ENCODE measurements at regions not wholly inside any gene's neighbourhood (a gene's known extent, or its start where the extent isn't known, plus 50 kb on each side); places are given as distances from the start of the nearest gene placed in this dataset.

DNA sequence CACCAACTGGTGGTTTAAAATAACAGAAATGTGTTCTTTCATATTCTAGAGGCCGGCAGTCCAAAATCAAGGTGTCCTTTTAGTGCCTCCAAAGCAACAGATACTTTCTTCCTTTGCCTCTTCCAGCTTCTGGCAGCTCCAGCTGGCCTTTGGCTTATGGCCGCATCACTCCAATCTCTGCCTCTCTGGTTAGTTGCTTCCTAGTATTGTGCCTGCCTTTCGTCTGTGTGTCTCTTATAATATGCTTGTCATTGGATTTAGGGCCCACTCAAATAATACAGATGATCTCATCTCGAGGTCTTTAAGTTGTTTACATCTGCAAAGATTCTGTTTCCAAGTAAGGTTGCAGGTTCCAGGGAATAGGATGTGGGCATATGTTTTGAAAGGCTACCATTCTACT, 855.2 kb upstream of the ID2 start:
- Mint-ChIP-seq H3K36me3 (ENCODE audit: low read depth) (no peaks in the 10 kb centered on the region), H3K4me1 (ENCODE audit: low read depth) (no peaks in the 10 kb centered on the region), H3K27ac (no peak overlapping the region), H3K27me3 (no peaks in the 10 kb centered on the region), H3K4me3 (no peak overlapping the region), H3K9me3 (no peaks in the 10 kb centered on the region)
- intact Hi-C loops (cut with micrococcal nuclease), result no loop called here

DNA sequence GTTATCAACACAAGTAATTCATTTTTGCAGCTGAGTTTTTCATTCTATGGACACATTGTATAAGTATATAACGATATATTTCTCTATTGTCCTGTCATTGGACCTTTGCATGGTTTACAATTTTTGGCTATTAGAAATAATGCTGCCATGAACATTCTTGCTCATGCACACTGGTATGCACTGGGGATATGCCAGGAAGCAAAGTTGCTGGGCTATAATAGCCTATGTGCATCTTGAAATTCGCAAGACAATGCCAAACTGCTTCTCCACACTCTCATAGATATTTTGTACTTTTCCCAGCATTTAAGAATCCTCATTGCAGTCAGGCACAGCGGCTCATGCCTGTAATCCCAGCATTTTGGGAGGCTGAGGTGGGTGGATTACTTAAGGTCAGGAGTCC, 852.6 kb upstream of the ID2 start:
- Mint-ChIP-seq H3K4me3 (no peak overlapping the region), H3K27me3 (no peaks in the 10 kb centered on the region), H3K36me3 (ENCODE audit: low read depth) (no peaks in the 10 kb centered on the region), H3K4me1 (ENCODE audit: low read depth) (no peaks in the 10 kb centered on the region), H3K9me3 (no peaks in the 10 kb centered on the region), H3K27ac (no peak overlapping the region)
- intact Hi-C loops (cut with micrococcal nuclease), result no loop called here

DNA sequence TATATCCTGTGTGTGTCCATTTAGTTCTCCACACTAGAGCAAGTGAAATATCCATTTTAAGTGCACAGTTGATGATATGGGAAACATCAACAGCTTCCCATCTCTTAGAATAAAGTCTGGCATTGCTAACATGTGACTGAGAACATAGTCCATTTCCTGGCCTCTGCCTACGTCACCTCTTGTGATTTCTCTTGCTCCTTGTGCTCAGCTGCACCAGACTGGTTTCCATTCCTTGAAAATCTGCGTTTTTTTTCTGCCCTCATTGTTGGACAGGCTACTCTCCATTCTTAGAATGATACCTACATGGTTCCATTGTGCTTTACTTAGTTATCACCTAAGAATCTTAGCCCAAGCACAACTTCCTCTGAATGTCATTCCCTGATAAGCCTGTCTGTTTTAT, 851.2 kb upstream of the ID2 start:
- H3K4me1 Mint-ChIP-seq (ENCODE audit: low read depth), result peaks cover 6% of the 10 kb centered on the region
- intact Hi-C loops (cut with micrococcal nuclease), result no loop called here

DNA sequence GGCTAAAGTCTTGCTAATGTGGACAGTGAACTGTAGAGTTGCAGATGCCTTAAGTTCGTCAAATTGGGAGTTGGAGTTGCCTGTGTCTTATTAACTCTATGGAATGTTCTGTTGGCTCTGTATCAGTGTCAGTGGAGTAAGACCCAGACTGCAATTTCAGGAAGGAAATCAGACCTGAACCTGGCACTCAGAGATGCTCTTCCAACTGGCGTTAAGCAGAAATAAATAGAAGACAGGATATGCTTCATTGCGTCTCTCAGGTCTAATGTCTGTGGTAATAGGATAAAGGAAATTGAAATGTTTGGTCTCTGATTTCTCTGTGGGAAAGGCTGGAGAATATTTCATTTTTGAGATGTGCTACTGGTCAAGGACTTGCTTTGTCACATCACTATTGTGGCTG, 846.7 kb upstream of the ID2 start:
- Mint-ChIP-seq H3K4me3 (no peak overlapping the region), H3K36me3 (ENCODE audit: low read depth) (no peaks in the 10 kb centered on the region), H3K27me3 (peaks cover 1% of the 10 kb centered on the region), H3K9me3 (no peaks in the 10 kb centered on the region), H3K27ac (no peak overlapping the region), H3K4me1 (ENCODE audit: low read depth) (peaks cover 24% of the 10 kb centered on the region)
- intact Hi-C loops (cut with micrococcal nuclease), result no loop called here

More for the DNA sequence above, 851.2 kb upstream of the ID2 start:
- no peaks in the 10 kb centered on the region for H3K9me3 Mint-ChIP-seq
- peaks cover 1% of the 10 kb centered on the region for H3K27me3 Mint-ChIP-seq
- H3K27ac Mint-ChIP-seq, result no peak overlapping the region
- H3K36me3 Mint-ChIP-seq (ENCODE audit: low read depth), result no peaks in the 10 kb centered on the region
- H3K4me3 Mint-ChIP-seq, result no peak overlapping the region

DNA sequence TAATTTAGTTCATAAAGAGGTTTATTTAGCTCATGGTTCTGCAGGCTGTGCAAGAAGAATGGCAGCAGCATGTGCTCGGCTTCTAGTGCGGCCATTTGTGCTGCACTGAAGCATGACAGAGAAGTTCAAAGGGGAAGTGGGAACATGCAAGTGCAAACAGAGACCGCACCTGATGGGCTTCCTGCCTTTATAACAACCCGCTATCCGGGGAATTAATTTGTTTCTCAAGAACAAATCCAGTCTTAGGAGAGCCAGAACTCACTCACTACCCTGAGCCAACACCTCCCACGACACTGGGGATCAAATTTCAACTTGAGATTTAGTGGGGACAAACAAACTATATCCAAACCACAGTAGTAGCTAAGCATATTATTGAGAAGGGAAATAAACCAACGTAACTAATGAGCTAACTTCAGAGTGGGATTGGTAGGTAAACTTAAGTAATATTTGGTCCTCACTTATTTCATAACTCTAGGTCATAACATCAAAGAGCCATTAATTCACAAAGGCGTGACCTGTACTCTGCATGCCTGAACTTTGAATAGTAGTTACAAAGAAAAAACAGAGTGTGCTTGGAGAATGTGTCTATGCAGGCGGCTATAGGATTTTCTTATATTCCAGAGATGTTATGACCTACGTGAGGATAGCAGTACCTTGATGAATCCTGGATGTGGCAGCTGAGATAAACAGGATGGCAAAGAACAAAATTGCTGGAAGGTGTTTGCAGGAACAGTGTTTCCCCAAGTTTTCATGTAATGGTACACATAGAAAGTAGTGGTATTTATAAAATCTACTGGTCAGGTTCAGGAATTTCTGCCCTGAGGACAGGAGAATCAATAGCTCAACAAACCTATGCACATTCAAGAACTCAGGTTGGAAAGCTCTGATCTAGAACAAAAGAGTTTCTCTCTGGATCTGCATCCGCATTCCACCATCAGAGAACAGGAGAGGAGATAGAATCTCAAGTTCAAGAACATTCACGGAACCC, 845.9 kb upstream of the ID2 start:
- no peak overlapping the region for H3K4me3 Mint-ChIP-seq
- H3K4me1 Mint-ChIP-seq (ENCODE audit: low read depth), result peaks cover 26% of the 10 kb centered on the region

DNA sequence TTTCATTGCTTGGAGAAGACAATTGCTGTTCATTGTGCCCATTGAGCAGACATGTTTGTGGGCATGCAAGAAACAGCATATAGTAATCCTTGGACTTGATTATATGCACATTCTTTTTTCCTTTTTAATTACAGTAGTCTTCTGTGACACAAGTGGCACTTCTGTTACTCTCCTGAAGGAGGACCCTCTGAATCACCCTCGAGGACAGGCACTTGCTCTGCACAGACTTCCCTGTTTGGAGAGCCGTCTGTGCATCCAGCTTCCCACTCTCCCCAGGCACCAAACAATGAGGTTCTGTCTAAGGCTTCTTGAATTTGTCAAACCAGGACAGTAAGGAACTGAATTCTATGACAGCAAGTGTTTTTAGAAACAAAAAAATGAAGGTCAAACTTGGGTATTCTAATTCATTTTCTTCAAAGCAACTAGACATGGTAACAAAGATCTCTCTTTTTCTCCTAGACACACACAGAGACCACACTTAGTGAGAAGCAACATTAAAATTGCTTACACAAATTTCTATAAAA, 844.6 kb upstream of the ID2 start:
- H3K27me3 Mint-ChIP-seq, result peaks cover 1% of the 10 kb centered on the region
- no peaks in the 10 kb centered on the region for H3K9me3 Mint-ChIP-seq
- intact Hi-C loops (cut with micrococcal nuclease), result no loop called here
- H3K4me1 Mint-ChIP-seq (ENCODE audit: low read depth), result peaks cover 37% of the 10 kb centered on the region
- H3K27ac Mint-ChIP-seq, result no peak overlapping the region
- H3K36me3 Mint-ChIP-seq (ENCODE audit: low read depth), result no peaks in the 10 kb centered on the region
- no peak overlapping the region for H3K4me3 Mint-ChIP-seq

More for the DNA sequence above, 845.9 kb upstream of the ID2 start:
- intact Hi-C loops (cut with micrococcal nuclease), result no loop called here
- Mint-ChIP-seq H3K27me3 (peaks cover 1% of the 10 kb centered on the region), H3K27ac (no peak overlapping the region), H3K36me3 (ENCODE audit: low read depth) (no peaks in the 10 kb centered on the region), H3K9me3 (no peaks in the 10 kb centered on the region)

DNA sequence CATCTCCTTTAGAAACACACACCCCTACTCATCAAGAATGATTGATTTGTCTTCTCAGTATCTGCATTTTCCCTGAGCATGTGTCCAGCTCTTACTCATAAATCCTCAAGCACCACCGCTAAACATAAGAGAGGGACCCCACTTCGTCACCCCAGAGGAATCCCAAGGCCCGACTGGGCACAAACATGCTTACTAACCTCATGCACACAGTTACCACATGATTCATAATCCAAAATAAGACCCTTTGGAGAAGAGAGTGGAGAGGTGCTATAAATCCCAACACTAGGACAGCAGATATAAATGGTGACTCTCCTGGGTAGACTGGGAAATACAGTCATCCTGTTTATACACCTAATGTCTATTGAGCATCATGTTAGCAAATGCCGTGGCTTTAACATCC, 843.2 kb upstream of the ID2 start:
- Mint-ChIP-seq H3K36me3 (ENCODE audit: low read depth) (no peaks in the 10 kb centered on the region), H3K4me3 (no peak overlapping the region), H3K4me1 (ENCODE audit: low read depth) (peaks cover 37% of the 10 kb centered on the region), H3K9me3 (no peaks in the 10 kb centered on the region), H3K27me3 (peaks cover 1% of the 10 kb centered on the region), H3K27ac (no peak overlapping the region)
- intact Hi-C loops (cut with micrococcal nuclease), result no loop called here

DNA sequence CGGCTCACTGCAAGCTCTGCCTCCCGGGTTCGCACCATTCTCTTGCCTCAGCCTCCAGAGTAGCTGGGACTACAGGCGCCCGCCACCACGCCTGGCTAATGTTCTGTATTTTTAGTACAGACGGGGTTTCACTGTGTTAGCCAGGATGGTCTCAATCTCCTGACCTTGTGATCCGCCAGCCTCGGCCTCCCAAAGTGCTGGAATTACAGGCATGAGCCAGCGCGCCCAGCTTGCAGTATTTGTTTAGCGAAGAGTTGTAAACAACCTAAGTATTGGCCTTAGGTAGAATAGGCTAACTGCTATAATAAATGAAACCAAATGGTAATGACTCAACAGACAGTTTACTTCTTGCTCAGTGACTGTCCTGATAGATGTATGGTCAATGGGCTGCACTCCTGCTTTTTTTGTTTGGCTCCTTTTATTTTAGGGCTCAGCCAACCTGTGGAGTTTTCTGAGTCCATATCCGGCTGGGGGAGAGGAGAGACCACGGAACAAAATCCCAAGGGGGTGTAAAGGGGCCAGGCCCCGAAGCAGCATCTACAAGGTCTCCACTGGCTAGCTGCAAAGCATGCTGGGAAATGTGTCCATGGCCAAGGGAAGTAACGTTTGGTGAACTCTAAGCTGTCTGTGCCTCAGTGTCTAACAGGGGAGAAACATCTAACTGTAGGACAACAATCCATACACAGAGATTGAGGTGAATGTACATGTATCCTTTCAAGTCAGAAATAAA, 841.0 kb upstream of the ID2 start:
- H3K4me3 Mint-ChIP-seq, result no peak overlapping the region
- H3K9me3 Mint-ChIP-seq, result no peaks in the 10 kb centered on the region
- no peak overlapping the region for H3K27ac Mint-ChIP-seq
- no peaks in the 10 kb centered on the region for H3K36me3 Mint-ChIP-seq (ENCODE audit: low read depth)
- intact Hi-C loops (cut with micrococcal nuclease), result no loop called here
- peaks cover under 1% of the 10 kb centered on the region for H3K27me3 Mint-ChIP-seq
- peaks cover 29% of the 10 kb centered on the region for H3K4me1 Mint-ChIP-seq (ENCODE audit: low read depth)

DNA sequence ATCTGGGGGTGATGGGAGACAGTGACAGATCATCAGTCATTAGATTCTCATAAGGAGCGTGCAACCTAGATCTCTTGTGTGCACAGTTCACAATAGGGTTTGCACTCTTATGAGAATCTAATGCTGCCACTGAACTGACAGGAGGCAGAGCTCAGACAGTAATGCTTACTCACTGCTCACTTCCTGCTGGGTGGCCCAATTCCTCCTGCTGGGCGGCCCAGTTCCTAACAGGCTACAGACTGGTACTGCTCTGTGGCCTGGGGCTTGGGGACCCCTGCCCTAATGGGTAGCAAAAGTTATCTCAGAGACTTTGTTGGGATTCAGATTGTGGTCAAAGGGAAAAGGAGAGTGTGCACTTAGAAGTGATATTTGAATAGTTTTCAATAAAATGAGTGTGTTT, 840.1 kb upstream of the ID2 start:
- no peak overlapping the region for H3K4me3 Mint-ChIP-seq
- intact Hi-C loops (cut with micrococcal nuclease), result no loop called here
- H3K27me3 Mint-ChIP-seq, result peaks cover 2% of the 10 kb centered on the region
- no peaks in the 10 kb centered on the region for H3K9me3 Mint-ChIP-seq
- H3K4me1 Mint-ChIP-seq (ENCODE audit: low read depth), result peaks cover 22% of the 10 kb centered on the region
- no peaks in the 10 kb centered on the region for H3K36me3 Mint-ChIP-seq (ENCODE audit: low read depth)
- H3K27ac Mint-ChIP-seq, result no peak overlapping the region

DNA sequence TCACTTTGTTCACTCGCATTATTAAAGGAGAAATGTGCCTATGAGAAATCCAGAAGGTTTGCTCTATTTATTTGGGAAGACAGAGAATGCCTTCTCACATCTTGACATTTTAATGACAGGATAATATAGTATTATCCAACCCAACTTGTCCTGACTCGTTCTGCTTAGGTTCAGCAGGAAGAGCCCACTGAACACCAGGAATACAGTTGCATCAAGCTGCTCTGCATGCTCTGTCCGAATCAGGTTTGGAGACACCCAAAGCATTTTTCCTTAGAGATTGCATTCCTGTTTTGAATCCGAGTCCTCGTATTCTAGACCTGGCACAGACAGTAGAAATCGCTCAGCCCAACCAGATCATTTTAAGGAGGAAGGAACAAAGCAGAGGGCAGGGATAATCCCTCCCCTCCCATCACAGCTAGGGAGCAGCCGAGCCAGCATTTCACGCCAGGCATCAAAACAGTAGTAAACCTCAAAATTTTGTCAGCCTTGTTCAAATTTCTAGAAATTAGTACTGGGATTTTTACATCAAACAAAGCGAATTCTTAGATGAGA, 837.4 kb upstream of the ID2 start:
- Mint-ChIP-seq H3K27me3 (peaks cover 2% of the 10 kb centered on the region), H3K36me3 (ENCODE audit: low read depth) (no peaks in the 10 kb centered on the region), H3K4me1 (ENCODE audit: low read depth) (peaks cover 13% of the 10 kb centered on the region), H3K4me3 (no peak overlapping the region), H3K27ac (no peak overlapping the region), H3K9me3 (no peaks in the 10 kb centered on the region)
- intact Hi-C loops (cut with micrococcal nuclease), result no loop called here

DNA sequence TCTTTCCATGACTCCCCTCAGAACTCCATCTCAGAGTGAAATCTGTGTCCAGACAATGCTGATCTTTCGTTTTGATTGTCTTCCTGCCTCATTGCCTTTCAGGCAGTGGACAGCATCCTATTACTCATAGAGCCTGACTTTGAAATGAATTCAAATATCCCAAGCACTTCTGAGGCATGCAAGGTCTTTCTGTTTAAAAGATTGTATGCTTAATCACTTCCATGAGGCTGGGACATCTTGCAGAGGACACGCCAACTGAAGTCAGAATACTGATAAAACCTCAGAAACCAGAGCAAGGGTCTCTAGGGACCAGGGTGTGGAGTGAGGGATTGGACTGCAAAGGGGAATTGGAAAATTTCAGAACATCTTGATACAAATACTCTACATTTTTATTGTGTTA, 836.5 kb upstream of the ID2 start:
- Mint-ChIP-seq H3K27ac (no peak overlapping the region), H3K4me1 (ENCODE audit: low read depth) (peaks cover 13% of the 10 kb centered on the region), H3K36me3 (ENCODE audit: low read depth) (no peaks in the 10 kb centered on the region), H3K27me3 (peaks cover 2% of the 10 kb centered on the region), H3K4me3 (no peak overlapping the region), H3K9me3 (no peaks in the 10 kb centered on the region)
- intact Hi-C loops (cut with micrococcal nuclease), result no loop called here

DNA sequence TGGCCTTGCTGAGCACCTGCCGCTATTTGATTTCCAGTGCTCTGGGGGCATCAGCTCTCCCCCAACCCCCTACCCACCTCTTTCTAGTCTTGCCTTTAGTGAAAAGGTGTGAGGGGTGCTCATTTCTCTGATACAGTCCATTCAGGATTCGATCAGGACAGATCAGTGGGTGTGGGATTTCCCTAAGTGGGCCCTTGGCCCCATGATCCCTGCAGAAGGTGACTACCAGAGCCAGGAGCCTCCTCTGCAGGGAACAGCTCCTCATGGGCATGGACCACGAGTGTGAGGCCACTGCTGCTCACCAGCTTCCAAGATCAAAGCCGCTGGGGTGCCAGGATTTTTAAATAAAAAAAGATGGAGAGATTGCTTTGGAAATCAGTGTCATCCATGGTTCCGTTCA, 835.2 kb upstream of the ID2 start:
- H3K9me3 Mint-ChIP-seq, result no peaks in the 10 kb centered on the region
- H3K4me1 Mint-ChIP-seq (ENCODE audit: low read depth), result peaks cover 4% of the 10 kb centered on the region
- no peak overlapping the region for H3K4me3 Mint-ChIP-seq
- H3K27me3 Mint-ChIP-seq, result peaks cover 2% of the 10 kb centered on the region
- no peak overlapping the region for H3K27ac Mint-ChIP-seq
- intact Hi-C loops (cut with micrococcal nuclease), result no loop called here
- no peaks in the 10 kb centered on the region for H3K36me3 Mint-ChIP-seq (ENCODE audit: low read depth)

DNA sequence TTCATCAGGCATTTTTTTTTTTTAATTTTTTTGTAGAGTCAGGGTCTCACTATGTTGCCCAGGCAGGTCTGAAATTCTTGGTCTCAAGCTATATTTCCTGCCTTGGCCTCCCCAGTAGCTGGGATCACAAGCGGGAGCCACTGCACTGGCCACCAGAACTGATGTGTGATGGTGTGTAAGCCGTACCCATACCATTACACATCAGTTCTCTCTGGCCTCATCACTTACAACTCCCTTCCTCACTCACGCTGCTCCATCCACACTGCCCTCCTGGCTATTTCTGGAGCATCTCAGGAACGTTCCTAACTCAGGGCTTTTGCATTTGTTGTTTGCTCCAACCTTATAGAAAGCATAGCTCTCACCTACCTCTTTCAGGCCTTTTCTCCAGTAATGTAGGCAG, 834.5 kb upstream of the ID2 start:
- H3K4me1 Mint-ChIP-seq (ENCODE audit: low read depth), result peaks cover under 1% of the 10 kb centered on the region
- no peak overlapping the region for H3K27ac Mint-ChIP-seq
- intact Hi-C loops (cut with micrococcal nuclease), result no loop called here

DNA sequence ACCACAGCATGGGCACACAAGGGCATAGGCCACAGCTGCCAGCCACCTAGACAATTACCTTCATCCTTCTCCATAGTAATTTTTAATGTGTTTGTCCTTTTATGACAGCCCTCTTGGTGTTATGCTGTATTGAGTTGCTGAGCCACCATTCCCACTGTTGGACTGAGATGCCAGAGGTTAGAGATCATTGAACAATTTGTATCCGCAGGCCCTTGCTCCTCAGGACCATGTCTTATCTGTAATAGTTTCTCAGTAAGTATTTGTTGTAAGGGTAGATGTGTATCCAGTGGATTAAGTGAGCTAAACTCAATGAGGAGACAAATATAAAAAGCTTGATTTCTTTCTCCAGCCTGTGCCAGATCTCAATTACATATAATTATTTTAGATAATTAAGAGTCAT, 832.8 kb upstream of the ID2 start:
- peaks cover 2% of the 10 kb centered on the region for H3K27me3 Mint-ChIP-seq
- no peak overlapping the region for H3K27ac Mint-ChIP-seq
- peaks cover 9% of the 10 kb centered on the region for H3K4me1 Mint-ChIP-seq (ENCODE audit: low read depth)
- no peaks in the 10 kb centered on the region for H3K36me3 Mint-ChIP-seq (ENCODE audit: low read depth)
- no peak overlapping the region for H3K4me3 Mint-ChIP-seq
- intact Hi-C loops (cut with micrococcal nuclease), result no loop called here
- H3K9me3 Mint-ChIP-seq, result no peaks in the 10 kb centered on the region

More for the DNA sequence above, 834.5 kb upstream of the ID2 start:
- no peak overlapping the region for H3K4me3 Mint-ChIP-seq
- peaks cover 2% of the 10 kb centered on the region for H3K27me3 Mint-ChIP-seq
- H3K36me3 Mint-ChIP-seq (ENCODE audit: low read depth), result no peaks in the 10 kb centered on the region
- H3K9me3 Mint-ChIP-seq, result no peaks in the 10 kb centered on the region

All from dendritic cell treated with granulocyte-macrophage colony-stimulating factor and Interleukin-4, amounts not matched to agents 40 ng/mL and 50 ng/mL, for 4 days (primary cell).